ENCODE measurements at regions not wholly inside any gene's neighbourhood (a gene's known extent, or its start where the extent isn't known, plus 50 kb on each side); places are given as distances from the start of the nearest gene placed in this dataset.

DNA sequence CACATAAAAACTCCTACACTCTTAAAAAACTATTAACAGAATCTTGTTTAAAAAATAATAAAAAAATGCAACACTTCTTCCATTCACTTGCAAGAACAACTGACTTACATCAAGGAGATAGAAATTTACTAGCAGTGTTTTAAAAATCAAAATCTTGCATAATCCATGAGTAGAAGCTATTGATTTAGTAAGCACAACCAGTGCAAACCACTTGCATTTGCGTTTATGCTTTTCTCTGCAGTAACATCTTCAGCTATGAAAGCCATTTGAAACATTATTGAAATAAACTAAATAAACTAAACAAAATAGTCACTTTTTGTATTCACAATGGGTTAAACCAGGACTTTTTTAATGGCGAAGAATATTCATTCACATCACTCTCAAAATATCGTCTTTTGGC lies 389.2 kb upstream of the EMCN start:
- TF ChIP-seq, protein P1, sequence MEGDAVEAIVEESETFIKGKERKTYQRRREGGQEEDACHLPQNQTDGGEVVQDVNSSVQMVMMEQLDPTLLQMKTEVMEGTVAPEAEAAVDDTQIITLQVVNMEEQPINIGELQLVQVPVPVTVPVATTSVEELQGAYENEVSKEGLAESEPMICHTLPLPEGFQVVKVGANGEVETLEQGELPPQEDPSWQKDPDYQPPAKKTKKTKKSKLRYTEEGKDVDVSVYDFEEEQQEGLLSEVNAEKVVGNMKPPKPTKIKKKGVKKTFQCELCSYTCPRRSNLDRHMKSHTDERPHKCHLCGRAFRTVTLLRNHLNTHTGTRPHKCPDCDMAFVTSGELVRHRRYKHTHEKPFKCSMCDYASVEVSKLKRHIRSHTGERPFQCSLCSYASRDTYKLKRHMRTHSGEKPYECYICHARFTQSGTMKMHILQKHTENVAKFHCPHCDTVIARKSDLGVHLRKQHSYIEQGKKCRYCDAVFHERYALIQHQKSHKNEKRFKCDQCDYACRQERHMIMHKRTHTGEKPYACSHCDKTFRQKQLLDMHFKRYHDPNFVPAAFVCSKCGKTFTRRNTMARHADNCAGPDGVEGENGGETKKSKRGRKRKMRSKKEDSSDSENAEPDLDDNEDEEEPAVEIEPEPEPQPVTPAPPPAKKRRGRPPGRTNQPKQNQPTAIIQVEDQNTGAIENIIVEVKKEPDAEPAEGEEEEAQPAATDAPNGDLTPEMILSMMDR (conservative IDR thresholded peaks at IDR 0.05): no peak
- TF ChIP-seq EZH2 (IDR thresholded peaks at IDR 0.05; ENCODE audit: low read depth): no peak
